ENCODE measurements at regions not wholly inside any gene's neighbourhood (a gene's known extent, or its start where the extent isn't known, plus 50 kb on each side); places are given as distances from the start of the nearest gene placed in this dataset.

GRCh38 chr2:15038366-15039364 lies 406.1 kb downstream of the LRATD1 start:
- Mint-ChIP-seq H3K9me3 (ENCODE audit: low read depth) (no peaks in the 10 kb centered on the region), H3K27ac (no peak overlapping the region)

DNA sequence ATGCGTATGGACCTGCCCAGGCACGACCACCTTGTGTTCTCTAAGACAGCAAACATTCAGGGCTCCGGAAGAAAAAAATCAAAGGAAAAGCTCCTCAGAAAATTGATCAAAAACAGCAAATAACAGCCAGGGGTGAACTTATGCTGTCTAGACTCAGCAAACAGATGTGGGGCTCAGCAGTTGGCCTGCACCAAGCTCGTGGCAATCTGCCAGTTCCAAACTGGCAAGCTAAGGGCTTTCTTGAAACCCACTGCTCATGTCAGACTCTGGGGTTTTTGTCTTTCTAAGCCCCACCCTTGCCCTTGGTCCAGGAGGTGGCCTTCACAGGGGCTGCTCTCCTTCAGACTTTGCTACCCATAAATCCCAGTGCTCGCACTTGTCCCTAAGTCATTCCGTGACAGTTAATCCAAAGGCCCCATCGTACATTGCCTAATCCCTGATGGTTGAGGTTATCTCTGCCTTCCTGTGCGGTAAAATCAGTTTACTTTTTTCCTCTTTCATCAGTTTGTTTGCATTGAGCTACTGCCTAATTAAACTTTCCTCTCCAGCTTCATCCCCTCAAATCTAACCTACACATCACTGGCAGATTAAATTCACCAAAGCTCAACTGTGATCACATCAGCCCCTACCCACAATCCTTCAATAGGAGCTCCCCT lies 408.0 kb downstream of the LRATD1 start:
- no peak overlapping the region for H3K4me3 Mint-ChIP-seq
- H3K36me3 Mint-ChIP-seq, result peaks cover under 1% of the 10 kb centered on the region
- H3K9me3 Mint-ChIP-seq (ENCODE audit: low read depth), result no peaks in the 10 kb centered on the region
- H3K27ac Mint-ChIP-seq, result no peak overlapping the region
- no peaks in the 10 kb centered on the region for H3K4me1 Mint-ChIP-seq (ENCODE audit: low read depth)
- no peaks in the 10 kb centered on the region for H3K27me3 Mint-ChIP-seq

More at GRCh38 chr2:15038366-15039364, 406.1 kb downstream of the LRATD1 start:
- no peak overlapping the region for H3K4me3 Mint-ChIP-seq
- no peaks in the 10 kb centered on the region for H3K4me1 Mint-ChIP-seq (ENCODE audit: low read depth)
- H3K36me3 Mint-ChIP-seq, result peaks cover 2% of the 10 kb centered on the region
- H3K27me3 Mint-ChIP-seq, result no peaks in the 10 kb centered on the region

DNA sequence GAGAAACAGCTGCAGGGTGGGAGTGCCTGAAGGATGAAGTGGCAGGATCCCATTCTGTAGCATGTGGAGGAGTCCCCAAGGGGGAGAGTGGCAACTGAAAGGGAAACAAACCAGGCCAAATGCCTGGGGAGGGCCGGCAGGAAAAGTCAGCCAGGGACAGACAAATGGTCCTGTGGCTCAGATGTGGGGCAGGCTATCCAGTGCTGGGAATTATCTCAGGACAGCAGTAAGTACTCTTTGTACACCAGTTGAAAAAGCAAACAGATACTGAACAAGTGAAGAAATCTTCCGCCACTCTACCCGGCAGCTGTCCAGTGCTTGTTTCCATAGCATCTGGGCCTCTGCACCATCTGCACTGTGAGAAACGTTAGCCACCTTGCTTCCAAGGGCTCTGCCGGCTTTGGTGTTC lies 408.9 kb downstream of the LRATD1 start:
- no peaks in the 10 kb centered on the region for H3K27me3 Mint-ChIP-seq
- H3K36me3 Mint-ChIP-seq, result no peaks in the 10 kb centered on the region
- H3K27ac Mint-ChIP-seq, result no peak overlapping the region
- H3K4me3 Mint-ChIP-seq, result no peak overlapping the region
- H3K4me1 Mint-ChIP-seq (ENCODE audit: low read depth), result no peaks in the 10 kb centered on the region
- H3K9me3 Mint-ChIP-seq (ENCODE audit: low read depth), result no peaks in the 10 kb centered on the region

GRCh38 chr2:15042801-15043217 lies 410.3 kb downstream of the LRATD1 start:
- Mint-ChIP-seq H3K4me3 (no peak overlapping the region), H3K9me3 (ENCODE audit: low read depth) (no peaks in the 10 kb centered on the region), H3K27ac (no peak overlapping the region), H3K36me3 (no peaks in the 10 kb centered on the region), H3K27me3 (no peaks in the 10 kb centered on the region), H3K4me1 (ENCODE audit: low read depth) (no peaks in the 10 kb centered on the region)

DNA sequence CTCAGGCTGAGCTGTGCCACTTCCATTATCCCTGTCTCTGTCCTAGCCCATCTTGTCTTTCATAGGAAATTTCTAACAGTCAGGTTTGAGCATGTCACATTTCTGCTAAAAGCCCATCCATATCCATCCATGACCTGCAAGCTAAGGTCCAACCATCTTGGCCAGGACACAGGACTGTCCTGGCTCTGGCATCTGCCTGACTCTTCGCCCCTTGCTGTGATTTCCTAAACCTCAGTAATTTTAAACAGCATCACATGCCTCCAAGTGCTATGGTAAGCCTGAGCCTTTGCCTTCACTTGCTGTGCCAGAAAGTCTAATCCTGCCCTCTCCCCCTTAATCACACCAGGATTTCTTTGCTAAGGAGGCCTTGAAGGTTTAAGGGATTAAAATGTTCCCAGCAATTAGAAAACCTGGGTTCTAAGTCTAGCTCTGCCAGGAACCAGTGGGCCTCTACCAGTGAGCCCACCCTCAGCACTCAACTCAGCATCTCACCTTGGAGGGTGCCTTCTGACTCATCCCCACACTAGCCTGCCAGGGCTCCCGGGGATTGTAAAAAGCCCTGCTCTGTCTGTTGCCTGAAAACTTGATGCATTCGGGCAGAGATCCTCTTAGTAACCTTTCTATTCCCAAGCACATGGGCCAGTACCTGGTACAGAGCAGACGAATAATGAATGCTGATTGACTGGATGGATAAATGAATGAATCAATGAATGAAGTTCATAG lies 411.0 kb downstream of the LRATD1 start:
- Mint-ChIP-seq H3K4me1 (ENCODE audit: low read depth) (no peaks in the 10 kb centered on the region), H3K4me3 (no peak overlapping the region), H3K27ac (no peak overlapping the region), H3K9me3 (ENCODE audit: low read depth) (no peaks in the 10 kb centered on the region), H3K27me3 (no peaks in the 10 kb centered on the region), H3K36me3 (no peaks in the 10 kb centered on the region)

DNA sequence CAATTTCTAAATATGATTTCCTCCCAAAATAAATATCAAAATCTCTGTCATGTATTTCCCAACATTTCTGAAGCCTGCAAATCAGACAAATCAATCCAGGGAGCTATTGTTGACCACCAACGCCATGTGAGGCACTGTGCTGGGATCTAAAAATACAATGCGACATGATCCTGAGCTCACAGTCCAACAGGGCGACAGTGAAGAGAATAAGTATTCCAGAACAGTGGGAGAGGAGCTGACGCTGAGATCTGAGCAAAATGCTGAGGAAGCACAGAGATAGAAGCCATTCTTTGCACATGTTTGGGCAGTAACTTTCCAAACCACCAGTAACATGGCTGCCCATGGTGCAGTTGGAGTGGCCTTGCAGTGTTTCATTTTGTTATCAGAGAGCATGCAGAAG lies 412.5 kb downstream of the LRATD1 start:
- Mint-ChIP-seq H3K4me3 (no peak overlapping the region), H3K27me3 (no peaks in the 10 kb centered on the region), H3K27ac (no peak overlapping the region)

DNA sequence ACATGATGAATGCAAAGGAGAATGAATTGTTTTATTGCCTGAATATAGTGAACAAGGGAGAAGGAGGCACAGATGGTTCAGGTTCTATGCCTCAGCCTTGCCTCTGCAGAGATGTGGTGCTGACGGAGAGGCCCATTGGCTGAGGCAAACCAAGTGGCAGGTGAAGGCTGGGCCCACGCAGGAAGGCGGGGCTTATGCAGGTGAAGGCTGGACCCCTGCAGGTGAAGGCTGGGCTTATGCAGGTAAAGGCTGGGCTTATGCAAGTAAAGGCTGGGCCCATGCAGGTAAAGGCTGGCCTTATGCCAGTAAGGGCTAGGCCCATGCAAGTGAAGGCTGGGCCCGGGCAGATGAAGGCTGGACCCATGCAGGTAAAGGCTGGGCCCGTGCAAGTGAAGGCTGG lies 414.7 kb downstream of the LRATD1 start:
- H3K4me1 Mint-ChIP-seq (ENCODE audit: low read depth), result no peaks in the 10 kb centered on the region
- no peak overlapping the region for H3K4me3 Mint-ChIP-seq
- no peaks in the 10 kb centered on the region for H3K9me3 Mint-ChIP-seq (ENCODE audit: low read depth)
- H3K27me3 Mint-ChIP-seq, result no peaks in the 10 kb centered on the region
- no peaks in the 10 kb centered on the region for H3K36me3 Mint-ChIP-seq
- no peak overlapping the region for H3K27ac Mint-ChIP-seq

More for the DNA sequence above, 412.5 kb downstream of the LRATD1 start:
- no peaks in the 10 kb centered on the region for H3K4me1 Mint-ChIP-seq (ENCODE audit: low read depth)
- H3K9me3 Mint-ChIP-seq (ENCODE audit: low read depth), result no peaks in the 10 kb centered on the region
- no peaks in the 10 kb centered on the region for H3K36me3 Mint-ChIP-seq

DNA sequence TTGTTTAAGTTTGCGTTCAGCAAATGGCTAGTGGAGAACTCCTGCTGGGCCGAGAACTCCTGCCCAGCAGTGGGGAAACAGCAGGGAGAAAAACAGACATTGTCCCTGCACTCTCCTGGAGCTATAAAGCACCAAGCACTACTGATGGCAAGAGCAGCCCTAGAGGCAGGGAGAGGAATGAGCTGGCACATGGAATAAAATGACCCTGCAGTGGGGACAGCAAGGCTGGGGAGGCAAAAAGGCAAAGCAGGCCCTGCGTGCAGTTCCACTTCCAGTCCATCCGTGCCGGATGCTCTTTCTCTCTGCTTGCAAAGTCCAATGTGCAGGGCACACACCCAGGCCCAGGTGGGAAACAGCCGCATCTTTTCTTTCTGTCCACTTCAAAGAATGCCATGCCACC lies 415.5 kb downstream of the LRATD1 start:
- no peak overlapping the region for H3K27ac Mint-ChIP-seq
- no peaks in the 10 kb centered on the region for H3K4me1 Mint-ChIP-seq (ENCODE audit: low read depth)
- no peak overlapping the region for H3K4me3 Mint-ChIP-seq
- no peaks in the 10 kb centered on the region for H3K36me3 Mint-ChIP-seq
- no peaks in the 10 kb centered on the region for H3K9me3 Mint-ChIP-seq (ENCODE audit: low read depth)
- H3K27me3 Mint-ChIP-seq, result no peaks in the 10 kb centered on the region

GRCh38 chr2:15049096-15049993 lies 416.8 kb downstream of the LRATD1 start:
- Mint-ChIP-seq H3K4me1 (ENCODE audit: low read depth) (no peaks in the 10 kb centered on the region), H3K4me3 (no peak overlapping the region), H3K9me3 (ENCODE audit: low read depth) (no peaks in the 10 kb centered on the region), H3K27ac (no peak overlapping the region), H3K36me3 (no peaks in the 10 kb centered on the region), H3K27me3 (no peaks in the 10 kb centered on the region)

DNA sequence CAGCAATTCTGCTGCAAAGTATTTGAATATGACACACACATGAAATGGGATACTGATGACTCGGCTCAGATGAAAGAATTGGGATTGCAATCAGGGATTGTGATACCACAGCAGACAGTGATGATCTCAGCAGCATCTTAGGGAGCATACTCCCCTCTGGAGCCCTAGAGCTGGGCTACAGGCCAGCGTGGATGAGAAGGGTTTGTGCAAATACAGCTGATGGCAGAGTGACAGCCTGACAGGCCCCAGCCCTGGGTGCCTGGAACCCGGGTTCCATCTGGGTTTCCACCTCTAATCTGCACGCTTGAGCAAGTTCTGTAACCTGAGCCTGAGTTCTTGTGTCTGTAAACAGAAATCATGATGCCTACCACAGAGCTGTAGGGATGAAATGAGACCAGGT lies 418.0 kb downstream of the LRATD1 start:
- no peak overlapping the region for H3K27ac Mint-ChIP-seq
- no peaks in the 10 kb centered on the region for H3K36me3 Mint-ChIP-seq
- no peaks in the 10 kb centered on the region for H3K4me1 Mint-ChIP-seq (ENCODE audit: low read depth)

DNA sequence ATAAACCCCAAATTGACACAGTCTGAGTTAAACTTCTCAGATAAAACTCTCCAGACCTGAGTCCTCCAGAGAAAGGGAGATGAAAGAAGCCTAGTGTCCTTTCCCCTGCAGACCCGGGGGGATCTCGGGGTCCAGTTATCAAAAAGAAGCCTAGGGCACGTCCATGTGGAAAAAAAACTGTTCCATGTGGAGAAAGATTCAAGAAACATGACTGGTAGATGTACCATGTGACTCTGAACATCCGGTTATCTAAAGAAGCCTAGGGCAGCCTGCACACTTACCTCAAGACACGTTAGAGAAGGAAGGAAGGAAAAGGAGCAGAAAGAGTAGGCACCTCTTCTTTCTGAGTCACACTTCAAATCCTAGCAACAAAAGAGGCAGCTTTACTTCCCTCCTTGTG lies 421.0 kb downstream of the LRATD1 start:
- Mint-ChIP-seq H3K36me3 (no peaks in the 10 kb centered on the region), H3K4me3 (no peak overlapping the region), H3K27ac (no peak overlapping the region), H3K27me3 (no peaks in the 10 kb centered on the region), H3K4me1 (ENCODE audit: low read depth) (no peaks in the 10 kb centered on the region), H3K9me3 (ENCODE audit: low read depth) (no peaks in the 10 kb centered on the region)

More for the DNA sequence above, 418.0 kb downstream of the LRATD1 start:
- no peaks in the 10 kb centered on the region for H3K27me3 Mint-ChIP-seq
- no peak overlapping the region for H3K4me3 Mint-ChIP-seq
- no peaks in the 10 kb centered on the region for H3K9me3 Mint-ChIP-seq (ENCODE audit: low read depth)

GRCh38 chr2:15058015-15058720 lies 425.7 kb downstream of the LRATD1 start:
- no peaks in the 10 kb centered on the region for H3K36me3 Mint-ChIP-seq
- H3K27me3 Mint-ChIP-seq, result peaks cover 9% of the 10 kb centered on the region
- no peak overlapping the region for H3K27ac Mint-ChIP-seq
- H3K9me3 Mint-ChIP-seq (ENCODE audit: low read depth), result no peaks in the 10 kb centered on the region
- H3K4me1 Mint-ChIP-seq (ENCODE audit: low read depth), result no peaks in the 10 kb centered on the region
- no peak overlapping the region for H3K4me3 Mint-ChIP-seq

DNA sequence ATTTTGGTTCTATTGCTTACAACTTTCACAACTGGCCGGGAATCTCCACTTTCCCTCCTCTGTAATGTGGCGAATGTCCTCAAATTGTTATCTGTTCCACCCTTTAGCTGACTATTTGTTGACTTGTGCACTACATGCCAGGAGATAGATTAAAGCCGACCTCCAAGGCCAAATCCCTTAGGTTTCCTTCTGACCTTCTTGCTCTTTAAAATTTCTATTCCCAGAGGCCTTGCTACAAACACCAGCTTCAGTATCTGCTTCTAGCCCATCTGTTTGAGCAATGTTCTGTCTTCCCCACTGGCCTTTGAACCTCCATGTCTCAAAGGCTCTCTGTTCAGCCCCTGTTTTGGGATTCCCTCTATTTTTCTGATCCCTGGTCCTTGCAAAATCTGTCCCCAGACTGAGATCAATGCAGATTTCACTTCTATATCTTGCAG lies 426.2 kb downstream of the LRATD1 start:
- Mint-ChIP-seq H3K4me1 (ENCODE audit: low read depth) (no peaks in the 10 kb centered on the region), H3K27ac (no peak overlapping the region), H3K4me3 (no peak overlapping the region), H3K27me3 (peaks cover 9% of the 10 kb centered on the region), H3K9me3 (ENCODE audit: low read depth) (no peaks in the 10 kb centered on the region), H3K36me3 (no peaks in the 10 kb centered on the region)
